Esophagus muscularis mucosa (tissue), 3 donors: ENCODE measurements at regions not wholly inside any gene's neighbourhood (a gene's known extent, or its start where the extent isn't known, plus 50 kb on each side); places are given as distances from the start of the nearest gene placed in this dataset.

Source experiments
- POLR2A ChIP-seq: fragments of 450-650 bp; IDR thresholded peaks from one replicate; pipeline ENCODE4 v1.6.1; 2017; ENCODE audit warnings: antibody characterized with exemption, moderate library complexity, mild to moderate bottlenecking, low read depth
- POLR2AphosphoS5 ChIP-seq, 2 donors: sonication (generic); formaldehyde crosslinking; IDR thresholded peaks; one replicate each; pipeline ENCODE4 v1.6.1; 2017; ENCODE audit warnings: antibody characterized with exemption in 2 of 2
- TF ChIP-seq, protein P1 (sequence below), 3 experiments: fragments of 200-600 bp in 2 of 3; fragments of 450-650 bp in 1 of 3; sonication (generic) in 2 of 3; IDR thresholded peaks; one replicate each; pipeline ENCODE4 v1.5.1; 2017 to 2019; ENCODE audit warnings: antibody characterized with exemption in 3 of 3, mild to moderate bottlenecking in 2 of 3, moderate library complexity in 1 of 3

DNA sequence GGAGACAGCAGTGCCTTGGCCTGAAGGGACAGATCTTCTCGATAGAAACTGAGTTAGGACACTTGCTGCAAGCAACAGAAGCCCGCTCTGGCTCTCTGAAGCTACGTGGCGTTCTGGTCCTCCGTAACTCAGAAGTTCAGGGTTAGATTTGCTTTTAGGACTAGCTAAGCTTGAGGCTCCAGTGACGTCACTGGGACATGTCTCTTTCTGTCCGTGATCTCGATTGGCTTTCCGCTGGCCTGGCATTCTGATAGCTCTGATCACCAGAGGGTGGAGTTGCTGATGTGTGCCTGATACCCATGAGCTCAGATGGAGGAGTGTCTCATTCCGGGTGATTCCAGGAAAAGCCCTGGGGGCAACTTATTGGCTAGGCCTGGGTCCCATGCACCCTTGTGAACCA lies 75.0 kb downstream of the GLI2 start:
- TF ChIP-seq POLR2AphosphoS5 (IDR thresholded peaks at IDR 0.05), result no peak
- TF ChIP-seq, protein P1, sequence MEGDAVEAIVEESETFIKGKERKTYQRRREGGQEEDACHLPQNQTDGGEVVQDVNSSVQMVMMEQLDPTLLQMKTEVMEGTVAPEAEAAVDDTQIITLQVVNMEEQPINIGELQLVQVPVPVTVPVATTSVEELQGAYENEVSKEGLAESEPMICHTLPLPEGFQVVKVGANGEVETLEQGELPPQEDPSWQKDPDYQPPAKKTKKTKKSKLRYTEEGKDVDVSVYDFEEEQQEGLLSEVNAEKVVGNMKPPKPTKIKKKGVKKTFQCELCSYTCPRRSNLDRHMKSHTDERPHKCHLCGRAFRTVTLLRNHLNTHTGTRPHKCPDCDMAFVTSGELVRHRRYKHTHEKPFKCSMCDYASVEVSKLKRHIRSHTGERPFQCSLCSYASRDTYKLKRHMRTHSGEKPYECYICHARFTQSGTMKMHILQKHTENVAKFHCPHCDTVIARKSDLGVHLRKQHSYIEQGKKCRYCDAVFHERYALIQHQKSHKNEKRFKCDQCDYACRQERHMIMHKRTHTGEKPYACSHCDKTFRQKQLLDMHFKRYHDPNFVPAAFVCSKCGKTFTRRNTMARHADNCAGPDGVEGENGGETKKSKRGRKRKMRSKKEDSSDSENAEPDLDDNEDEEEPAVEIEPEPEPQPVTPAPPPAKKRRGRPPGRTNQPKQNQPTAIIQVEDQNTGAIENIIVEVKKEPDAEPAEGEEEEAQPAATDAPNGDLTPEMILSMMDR (IDR thresholded peaks at IDR 0.05), result no peak
- no peak for TF ChIP-seq POLR2A
